AG09319 (cell line): ENCODE measurements at regions not wholly inside any gene's neighbourhood (a gene's known extent, or its start where the extent isn't known, plus 50 kb on each side); places are given as distances from the start of the nearest gene placed in this dataset.

Experiments
- DNase-seq: peaks from one replicate; pipeline ENCODE4 v3.0.0-alpha.2; 2010; ENCODE audit warnings: low read depth; ENCODE audit errors: extremely low read depth
- TF ChIP-seq, protein P1 (sequence below): IDR thresholded peaks from 2 replicates; pipeline ENCODE4 v1.5.1; 2011; ENCODE audit warnings: low read depth, mild to moderate bottlenecking, inconsistent platforms, low read length, moderate library complexity

DNA sequence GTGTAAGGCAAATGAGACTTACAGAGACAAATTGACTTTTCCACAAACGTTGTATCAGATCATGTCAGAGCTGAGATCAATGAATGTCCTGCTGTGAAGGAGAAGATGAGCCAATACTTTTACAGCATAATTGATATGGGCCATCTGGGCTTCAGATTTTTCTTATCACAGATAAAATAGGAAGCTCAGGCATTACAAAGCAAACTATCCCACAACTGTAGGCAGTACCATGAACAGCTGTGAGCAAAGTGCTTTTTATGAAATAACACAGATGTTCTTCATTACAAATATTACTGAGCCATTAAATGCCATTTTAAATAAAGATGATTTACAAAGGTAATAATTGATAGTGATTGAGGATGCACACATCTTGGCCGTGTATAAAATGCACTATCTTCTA lies 852.3 kb downstream of the OTOL1 start:
- TF ChIP-seq, protein P1, sequence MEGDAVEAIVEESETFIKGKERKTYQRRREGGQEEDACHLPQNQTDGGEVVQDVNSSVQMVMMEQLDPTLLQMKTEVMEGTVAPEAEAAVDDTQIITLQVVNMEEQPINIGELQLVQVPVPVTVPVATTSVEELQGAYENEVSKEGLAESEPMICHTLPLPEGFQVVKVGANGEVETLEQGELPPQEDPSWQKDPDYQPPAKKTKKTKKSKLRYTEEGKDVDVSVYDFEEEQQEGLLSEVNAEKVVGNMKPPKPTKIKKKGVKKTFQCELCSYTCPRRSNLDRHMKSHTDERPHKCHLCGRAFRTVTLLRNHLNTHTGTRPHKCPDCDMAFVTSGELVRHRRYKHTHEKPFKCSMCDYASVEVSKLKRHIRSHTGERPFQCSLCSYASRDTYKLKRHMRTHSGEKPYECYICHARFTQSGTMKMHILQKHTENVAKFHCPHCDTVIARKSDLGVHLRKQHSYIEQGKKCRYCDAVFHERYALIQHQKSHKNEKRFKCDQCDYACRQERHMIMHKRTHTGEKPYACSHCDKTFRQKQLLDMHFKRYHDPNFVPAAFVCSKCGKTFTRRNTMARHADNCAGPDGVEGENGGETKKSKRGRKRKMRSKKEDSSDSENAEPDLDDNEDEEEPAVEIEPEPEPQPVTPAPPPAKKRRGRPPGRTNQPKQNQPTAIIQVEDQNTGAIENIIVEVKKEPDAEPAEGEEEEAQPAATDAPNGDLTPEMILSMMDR: no peak
- DNase-seq: no peak

DNA sequence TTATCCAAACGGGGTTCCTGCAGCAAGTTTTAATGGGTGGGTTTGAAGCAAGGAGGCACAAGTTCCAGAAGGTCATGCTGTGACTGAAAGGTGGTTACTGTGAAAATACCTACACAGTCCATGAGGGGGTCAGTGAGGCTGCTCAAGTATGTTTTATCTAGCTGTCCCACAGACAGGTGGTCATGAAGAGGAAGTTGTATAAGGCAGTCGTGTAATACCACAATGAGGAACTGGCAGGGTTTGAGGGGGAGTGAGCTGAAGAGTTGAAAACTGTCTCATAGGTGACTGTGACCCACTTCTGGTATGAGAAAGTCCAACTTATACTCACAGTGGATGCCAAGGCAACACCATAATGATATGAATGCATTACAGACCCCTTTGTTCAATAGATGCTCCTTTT lies 856.8 kb downstream of the OTOL1 start:
- TF ChIP-seq, protein P1: no peak
- DNase-seq: no peak

DNA sequence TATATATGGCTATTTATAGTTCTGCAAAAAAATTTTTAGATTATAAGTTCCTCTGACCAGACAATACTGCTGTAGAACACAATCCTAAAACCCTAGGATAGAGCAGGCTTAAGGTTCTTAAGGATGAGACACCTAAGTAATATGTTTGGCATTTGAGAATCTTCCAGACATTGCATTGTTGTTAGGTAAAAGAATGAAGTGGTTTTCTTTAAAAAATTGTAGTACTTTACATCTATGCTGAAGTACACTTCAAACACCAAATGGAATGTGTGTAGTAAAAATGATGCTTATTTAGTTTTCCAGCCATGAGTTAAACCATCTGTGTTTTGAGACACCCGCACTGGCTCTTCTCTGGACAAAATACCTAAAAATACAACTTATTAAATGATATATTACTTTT lies 857.7 kb downstream of the OTOL1 start:
- DNase-seq: no peak
- TF ChIP-seq, protein P1: no peak

DNA sequence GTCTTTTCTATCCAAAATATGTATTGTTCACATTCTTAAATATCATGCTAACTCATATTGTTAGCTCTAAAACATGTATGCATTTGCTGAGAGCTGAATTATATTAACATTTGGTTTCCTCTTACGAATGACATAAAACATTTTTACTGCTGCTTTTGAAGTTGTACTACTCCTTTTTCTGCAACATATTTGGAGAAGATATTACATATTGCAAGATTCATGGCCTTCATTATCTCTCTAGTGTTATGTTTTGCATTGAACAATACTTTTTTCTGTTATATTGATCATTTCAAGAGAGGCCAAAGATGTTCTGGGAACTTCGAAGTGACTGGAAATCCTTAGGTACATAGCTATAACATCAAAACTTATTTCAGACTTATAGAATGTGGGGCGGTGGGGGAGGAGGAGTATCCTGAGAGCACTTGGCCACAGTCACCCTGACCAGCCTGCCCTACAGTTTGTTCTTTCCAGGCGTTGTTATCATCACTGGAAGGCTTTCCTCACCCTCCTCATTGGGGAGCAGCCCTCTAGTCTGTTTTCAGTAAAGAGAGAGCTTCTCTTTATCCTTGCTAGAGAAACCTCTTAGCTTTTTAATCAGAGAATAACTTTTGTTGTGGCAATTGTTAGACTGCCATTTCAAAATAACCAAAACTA lies 868.6 kb downstream of the OTOL1 start:
- TF ChIP-seq, protein P1: no peak
- DNase-seq: no peak

DNA sequence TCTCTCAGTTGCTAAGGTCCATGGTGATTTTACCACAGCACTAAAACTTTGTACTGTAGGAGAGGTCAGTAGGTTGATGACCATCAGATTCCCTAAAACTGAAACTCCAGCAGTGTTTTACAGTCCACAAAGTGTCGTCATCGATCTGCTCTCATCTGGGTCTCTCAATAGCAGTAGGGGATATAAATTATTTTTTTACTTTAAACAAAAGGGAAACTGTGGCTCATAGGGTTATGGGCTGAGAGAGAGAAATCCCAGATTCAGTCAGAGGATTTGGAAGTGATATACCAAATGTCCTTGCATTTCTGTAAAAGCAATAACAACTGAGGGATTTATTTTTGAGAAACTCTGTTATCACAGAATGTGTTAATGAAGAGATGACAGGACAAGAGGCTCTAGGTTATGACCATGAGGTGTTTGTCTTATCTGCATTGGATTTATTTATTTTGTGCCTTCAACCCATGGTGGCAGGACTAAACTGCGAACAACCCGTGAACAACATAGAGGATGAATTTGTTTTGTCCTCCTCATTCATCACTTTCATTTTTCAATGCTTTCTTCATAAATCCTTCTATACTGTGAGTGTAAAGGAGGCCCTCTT lies 869.7 kb downstream of the OTOL1 start:
- TF ChIP-seq, protein P1: no peak
- no peak for DNase-seq

DNA sequence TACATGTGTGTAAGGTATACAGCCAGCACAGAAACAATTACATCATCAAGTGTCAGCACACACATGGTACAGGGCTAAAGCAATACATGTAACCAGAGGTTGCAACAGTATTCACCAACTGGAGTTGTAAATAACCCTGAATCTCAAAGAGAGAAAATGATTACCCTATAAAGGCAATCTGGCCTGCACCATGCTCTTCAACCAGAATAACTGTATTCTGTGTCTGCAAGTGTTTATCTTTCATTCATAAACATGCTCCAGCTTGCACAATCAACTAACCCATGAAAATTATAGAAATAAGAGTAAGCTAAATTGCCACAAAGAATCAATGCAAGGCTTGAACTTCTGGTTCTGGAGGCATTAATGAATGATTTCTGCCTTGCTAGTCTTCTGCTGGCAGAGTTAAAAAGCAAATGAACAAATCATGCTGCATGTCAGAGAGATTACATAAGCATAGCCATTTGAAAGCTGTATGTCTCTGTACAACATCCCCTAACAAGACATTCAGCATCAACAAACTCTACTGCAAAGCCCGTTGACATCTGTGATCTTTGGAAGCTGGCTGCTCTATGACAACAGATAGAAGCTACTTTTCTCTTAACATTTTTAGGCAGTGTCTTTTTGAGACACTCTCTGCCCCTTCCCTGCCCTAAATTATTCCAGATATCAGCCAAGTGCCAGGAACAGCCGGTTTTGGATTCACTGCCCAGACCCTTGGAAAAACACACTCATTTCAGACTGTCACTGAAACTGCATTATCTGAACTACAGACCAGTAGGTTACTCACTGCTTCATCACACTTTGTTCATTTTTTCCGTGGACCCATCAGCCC lies 871.0 kb downstream of the OTOL1 start:
- no peak for DNase-seq
- TF ChIP-seq, protein P1: no peak

DNA sequence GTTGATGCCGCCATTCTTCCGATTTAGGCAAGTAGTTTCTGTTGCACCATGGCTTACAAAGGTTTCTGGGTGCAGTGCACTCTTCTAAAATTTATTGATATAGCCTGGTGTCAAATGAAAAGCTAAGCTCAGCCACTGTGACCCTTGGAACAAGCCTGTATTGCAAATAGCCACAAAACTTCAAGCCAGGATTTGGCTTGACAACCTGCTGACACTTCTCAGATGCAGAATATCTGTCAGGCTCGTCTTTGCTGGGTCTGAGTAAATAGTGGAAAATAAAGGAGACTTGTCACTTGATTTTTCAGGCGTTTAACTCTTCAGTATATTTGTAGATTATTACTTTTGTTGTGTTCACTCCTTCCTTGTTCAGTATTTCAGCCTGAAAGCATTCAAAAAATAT lies 871.8 kb downstream of the OTOL1 start:
- TF ChIP-seq, protein P1: no peak
- DNase-seq: no peak
